HepG2 (cell line): ENCODE measurements at regions not wholly inside any gene's neighbourhood (a gene's known extent, or its start where the extent isn't known, plus 50 kb on each side); places are given as distances from the start of the nearest gene placed in this dataset.

Experiments
- ATAC-seq: fragments of 200-7000 bp; cut with Tn5 transposase; 3 replicates; pipeline ENCODE4 v1.9.1; 2020; ENCODE audit warnings: mild to moderate bottlenecking, moderate library complexity
- BruUV-seq: library from RNA; stranded (reverse); fragments of 400-500 nt; replicated peaks from 2 replicates; lab custom pipeline; 2021; lab: Mats Ljungman, UMichigan
- CTCF ChIA-PET: fragments of 300-600 bp; formaldehyde crosslinking; extraction: SDS; loops from one replicate; lab custom pipeline; 2021; ENCODE audit warnings: low total read pairs, inconsistent platforms, low intra/inter-chr PET ratio; lab: Yijun Ruan, JAX
- POLR2A ChIA-PET: fragments of 350-600 bp; sonication (Branson Sonifier 250); formaldehyde crosslinking; loops from one replicate; lab custom pipeline; 2020; ENCODE audit warnings: antibody characterized with exemption, inconsistent platforms; lab: Yijun Ruan, JAX
- DNase-seq: peaks from one replicate; pipeline ENCODE4 v3.0.0-alpha.2; 2015; ENCODE audit warnings: low spot score
- FAIRE-seq: peaks from 3 replicates; lab custom pipeline; 2011; peaks lifted over from hg19 to GRCh38; lab: Jason Lieb, UNC
- H2AFZ ChIP-seq: one replicate; pipeline ENCODE4 v1.6.1; 2011; ENCODE audit warnings: low read length, inconsistent platforms
- H3K27ac ChIP-seq: fragments of 300-600 bp; 3 replicates; pipeline ENCODE4 v1.8.0; 2011; ENCODE audit warnings: mixed run types, mild to moderate bottlenecking, mixed read lengths, low read length, inconsistent platforms; ENCODE audit not compliant: insufficient read depth; ENCODE audit errors: extremely low read length
- H3K27me3 ChIP-seq, 2 experiments: fragments of 200-600 bp in 1 of 2; 2 replicates in 1 of 2; 3 replicates in 1 of 2; pipeline versions ENCODE4 v1.6.0 to v1.8.0; 2011; ENCODE audit warnings: low read length in 2 of 2, mild to moderate bottlenecking in 2 of 2, moderate library complexity in 2 of 2, inconsistent platforms in 1 of 2; ENCODE audit not compliant: insufficient read depth in 2 of 2, control insufficient read depth in 1 of 2
- H3K36me3 ChIP-seq, 2 experiments: fragments of 200-600 bp in 1 of 2; replicated peaks in 1 of 2; 2 replicates in 1 of 2; 3 replicates in 1 of 2; pipeline versions ENCODE4 v1.5.1 to v1.8.0; 2011; ENCODE audit warnings: low read length in 2 of 2, inconsistent platforms in 1 of 2; ENCODE audit not compliant: insufficient read depth in 2 of 2, control insufficient read depth in 1 of 2
- H3K4me1 ChIP-seq: 2 replicates; pipeline ENCODE4 v1.5.1; 2012; ENCODE audit warnings: low read length, inconsistent platforms; ENCODE audit not compliant: insufficient read depth
- H3K4me2 ChIP-seq: 2 replicates; pipeline ENCODE4 v1.6.0; 2011; ENCODE audit warnings: low read depth, low read length, inconsistent platforms
- H3K4me3 ChIP-seq, 3 experiments: fragments of 200-600 bp in 1 of 3; sonication (generic), shearing (Covaris generic) in 1 of 3; replicated peaks in 1 of 3; 2 replicates each; pipeline ENCODE4 v1.5.1; 2011 to 2016; ENCODE audit warnings: low read length in 3 of 3, inconsistent platforms in 2 of 3, low read depth in 2 of 3, mild to moderate bottlenecking in 2 of 3, control low read depth in 1 of 3, mixed read lengths in 1 of 3; ENCODE audit not compliant: insufficient read depth in 1 of 3
- H3K79me2 ChIP-seq: one replicate; pipeline ENCODE4 v1.6.1; 2011; ENCODE audit warnings: low read length, inconsistent platforms; ENCODE audit not compliant: insufficient read depth
- H3K9ac ChIP-seq: 2 replicates; pipeline ENCODE4 v1.6.0; 2011; ENCODE audit warnings: mild to moderate bottlenecking, low read depth, low read length, inconsistent platforms; ENCODE audit not compliant: insufficient read depth
- H3K9me3 ChIP-seq: 2 replicates; pipeline ENCODE4 v1.5.1; 2012; ENCODE audit warnings: mild to moderate bottlenecking, low read length
- H4K20me1 ChIP-seq: 2 replicates; pipeline ENCODE4 v1.6.0; 2011; ENCODE audit warnings: inconsistent platforms, mild to moderate bottlenecking, low read length, moderate library complexity; ENCODE audit not compliant: insufficient read depth
- ATF7 ChIP-seq, 2 experiments: fragments of 450-650 bp in 1 of 2; sonication (generic) in 1 of 2; formaldehyde crosslinking in 1 of 2; IDR thresholded peaks; 2 replicates each; pipeline versions ENCODE4 v1.4.0 to v1.6.1; 2016 to 2020; ENCODE audit warnings: antibody characterized with exemption in 1 of 2, mild to moderate bottlenecking in 1 of 2, missing genetic modification reagents in 1 of 2
- JUNB ChIP-seq: sonication (generic); formaldehyde crosslinking; IDR thresholded peaks from 2 replicates; pipeline ENCODE4 v1.8.0; 2022; ENCODE audit warnings: missing genetic modification reagents, mild to moderate bottlenecking, borderline replicate concordance
- KDM6A ChIP-seq: IDR thresholded peaks from 2 replicates; pipeline ENCODE4 v1.6.1; 2016; ENCODE audit warnings: low read depth
- KLF15 ChIP-seq: sonication (generic); formaldehyde crosslinking; IDR thresholded peaks from 2 replicates; pipeline ENCODE4 v1.8.1; 2023; ENCODE audit warnings: borderline replicate concordance, mild to moderate bottlenecking, inconsistent platforms, missing genetic modification reagents, mixed read lengths
- MXD4 ChIP-seq: IDR thresholded peaks from 2 replicates; pipeline ENCODE4 v1.6.1; 2016; ENCODE audit warnings: mild to moderate bottlenecking, missing biosample characterization, missing genetic modification reagents
- NCOA2 ChIP-seq: sonication (generic); formaldehyde crosslinking; IDR thresholded peaks from 2 replicates; pipeline ENCODE4 v1.8.0; 2022; ENCODE audit warnings: inconsistent platforms
- POGZ ChIP-seq: sonication (generic); formaldehyde crosslinking; IDR thresholded peaks from 2 replicates; pipeline ENCODE4 v1.4.0; 2020; ENCODE audit warnings: mild to moderate bottlenecking, missing genetic modification reagents
- SIN3A ChIP-seq: IDR thresholded peaks from 2 replicates; pipeline ENCODE4 v1.6.1; 2011; ENCODE audit warnings: low read depth, mild to moderate bottlenecking, control low read depth, low read length, borderline replicate concordance
- STAT6 ChIP-seq: sonication (generic); formaldehyde crosslinking; IDR thresholded peaks from 2 replicates; pipeline ENCODE4 v1.4.0; 2020; ENCODE audit warnings: missing genetic modification reagents, mild to moderate bottlenecking, borderline replicate concordance
- ZBTB42 ChIP-seq: sonication (generic); formaldehyde crosslinking; IDR thresholded peaks from 2 replicates; pipeline ENCODE4 v1.5.0; 2020; ENCODE audit warnings: mild to moderate bottlenecking, missing genetic modification reagents
- ZMYM2 ChIP-seq: sonication (generic); formaldehyde crosslinking; IDR thresholded peaks from 2 replicates; pipeline ENCODE4 v1.8.0; 2022; ENCODE audit warnings: mild to moderate bottlenecking, missing genetic modification reagents
- ZNF160 ChIP-seq: sonication (generic); formaldehyde crosslinking; IDR thresholded peaks from 2 replicates; pipeline ENCODE4 v1.8.0; 2022; ENCODE audit warnings: mild to moderate bottlenecking, inconsistent platforms, missing genetic modification reagents
- ZNF33A ChIP-seq: sonication (generic); formaldehyde crosslinking; IDR thresholded peaks from 2 replicates; pipeline ENCODE4 v1.5.1; 2020; ENCODE audit warnings: missing genetic modification reagents, mild to moderate bottlenecking, moderate library complexity, borderline replicate concordance
- ZNF503 ChIP-seq: sonication (generic); formaldehyde crosslinking; IDR thresholded peaks from 2 replicates; pipeline ENCODE4 v1.4.0; 2020; ENCODE audit warnings: missing genetic modification reagents
- ZNF546 ChIP-seq: sonication (generic); formaldehyde crosslinking; conservative IDR thresholded peaks from 2 replicates; pipeline ENCODE4 v1.8.1; 2023; ENCODE audit warnings: mild to moderate bottlenecking, missing genetic modification reagents
- ZNF772 ChIP-seq: sonication (generic); formaldehyde crosslinking; IDR thresholded peaks from 2 replicates; pipeline ENCODE4 v1.5.0; 2020; ENCODE audit warnings: mild to moderate bottlenecking, missing genetic modification reagents
- WGBS: methylation state at CpG from one replicate; pipeline ENCODE4 v1.1.6; 2017; ENCODE audit warnings: low lambda C conversion rate; 5-methylcytosine and 5-hydroxymethylcytosine counted together
- in situ Hi-C: cut with HindIII; loops from 2 replicates; pipeline ENCODE4 v1.10.0; 2017; ENCODE audit warnings: low pct_unique_long_range_greater_than_20kb; ENCODE audit not compliant: extremely low pct_ligation_motif_present
- intact Hi-C: fragments of 100-400 bp; cut with micrococcal nuclease; formaldehyde crosslinking; loops from one replicate; pipeline ENCODE4 v1.10.0; 2022; ENCODE audit not compliant: unreplicated experiment
- TF ChIP-seq, protein P1 (sequence below): IDR thresholded peaks from 2 replicates; pipeline ENCODE4 v1.6.1; 2016; ENCODE audit warnings: low read depth, control low read depth
- TF ChIP-seq, protein P2 (sequence below): sonication (generic); formaldehyde crosslinking; IDR thresholded peaks from 2 replicates; pipeline ENCODE4 v1.4.0; 2020; ENCODE audit warnings: missing genetic modification reagents, borderline replicate concordance

DNA sequence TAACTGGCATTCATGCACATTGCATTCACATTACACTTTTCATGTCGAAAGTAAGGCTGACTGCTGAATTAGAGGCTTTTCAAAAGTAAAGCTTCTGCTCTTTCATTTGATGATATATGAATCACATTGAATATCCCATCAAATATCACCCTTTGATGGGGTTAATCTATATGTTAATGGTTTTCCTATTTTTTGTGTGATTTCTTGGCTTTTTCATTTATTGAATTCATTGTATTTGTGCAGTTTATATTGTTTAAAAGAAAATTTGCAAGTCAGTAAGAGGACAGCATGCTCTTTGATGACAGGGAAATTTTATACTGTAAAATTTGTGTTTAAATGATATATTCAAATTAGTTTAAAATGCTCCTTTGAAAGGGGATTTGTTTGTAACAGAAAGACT is 344.1 kb downstream of the PCDH10 start (continued):
- TF ChIP-seq, protein P1, sequence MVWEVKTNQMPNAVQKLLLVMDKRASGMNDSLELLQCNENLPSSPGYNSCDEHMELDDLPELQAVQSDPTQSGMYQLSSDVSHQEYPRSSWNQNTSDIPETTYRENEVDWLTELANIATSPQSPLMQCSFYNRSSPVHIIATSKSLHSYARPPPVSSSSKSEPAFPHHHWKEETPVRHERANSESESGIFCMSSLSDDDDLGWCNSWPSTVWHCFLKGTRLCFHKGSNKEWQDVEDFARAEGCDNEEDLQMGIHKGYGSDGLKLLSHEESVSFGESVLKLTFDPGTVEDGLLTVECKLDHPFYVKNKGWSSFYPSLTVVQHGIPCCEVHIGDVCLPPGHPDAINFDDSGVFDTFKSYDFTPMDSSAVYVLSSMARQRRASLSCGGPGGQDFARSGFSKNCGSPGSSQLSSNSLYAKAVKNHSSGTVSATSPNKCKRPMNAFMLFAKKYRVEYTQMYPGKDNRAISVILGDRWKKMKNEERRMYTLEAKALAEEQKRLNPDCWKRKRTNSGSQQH (CRISPR knock-in tag), result no peak
- TF ChIP-seq ZNF546 (CRISPR knock-in tag) (no peak), KLF15 (CRISPR knock-in tag) (no peak), NCOA2 (CRISPR knock-in tag) (no peak), ZNF772 (CRISPR knock-in tag) (no peak), JUNB (CRISPR knock-in tag) (no peak)

DNA sequence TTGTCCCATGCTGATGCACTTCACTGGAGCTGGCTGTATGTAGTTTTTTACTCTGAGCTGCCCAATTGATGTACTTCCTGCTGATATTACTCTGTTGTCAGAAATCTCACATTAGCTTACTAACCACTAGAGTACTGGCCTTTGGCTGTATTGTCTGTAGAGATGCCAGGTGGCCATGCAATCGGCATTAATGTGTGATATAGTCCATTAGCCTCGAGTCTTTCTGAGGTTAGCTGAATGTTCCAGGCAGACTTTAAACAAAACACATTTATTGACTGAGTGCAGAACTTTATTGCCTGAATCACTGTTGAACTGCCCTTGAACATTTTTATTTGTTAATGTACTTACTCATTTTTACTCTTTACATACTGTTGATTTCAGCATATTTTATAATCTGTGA is 335.2 kb downstream of the PCDH10 start:
- intact Hi-C loops, result no loop called here
- H2AFZ ChIP-seq, result no peak overlapping the region
- H3K27me3 ChIP-seq, result no peaks in the 10 kb centered on the region
- FAIRE-seq, result no peak
- no peaks in the 10 kb centered on the region for H3K4me1 ChIP-seq
- H3K36me3 ChIP-seq, result no peaks in the 10 kb centered on the region
- 0% methylated on average over 2 of the region's 2 CpGs for WGBS
- H3K9me3 ChIP-seq, result no peaks in the 10 kb centered on the region
- no TSS peak for BruUV-seq
- no peaks in the 10 kb centered on the region for H4K20me1 ChIP-seq
- DNase-seq, result no peak
- H3K4me2 ChIP-seq, result no peak overlapping the region
- no peak overlapping the region for H3K4me3 ChIP-seq
- ChIA-PET POLR2A (no interaction called here), CTCF (interaction anchor here (1.3 kb wide), 1 partner anchor 330 kb away, joined by 3 read pairs; no protein-coding TSS in a partner anchor)
- no peak overlapping the region for H3K27ac ChIP-seq
- no peak for ATAC-seq
- in situ Hi-C loops, result loop anchor here (10.0 kb wide), 1 partner anchor 339 kb away; the partner anchor contains the start of gene PCDH10
- no peaks in the 10 kb centered on the region for H3K79me2 ChIP-seq
- H3K9ac ChIP-seq, result no peak overlapping the region
- TF ChIP-seq ZBTB42 (CRISPR knock-in tag) (no peak), MXD4 (CRISPR knock-in tag) (no peak), STAT6 (CRISPR knock-in tag) (no peak), KDM6A (CRISPR knock-in tag) (no peak), ZNF33A (CRISPR knock-in tag) (no peak), POGZ (CRISPR knock-in tag) (no peak), ZNF503 (CRISPR knock-in tag) (no peak), SIN3A (no peak), ZMYM2 (CRISPR knock-in tag) (no peak), ATF7 (IDR thresholded peaks at IDR 0.05) (no peak), ATF7 (CRISPR knock-in tag; IDR thresholded peaks at IDR 0.05) (no peak), ZNF160 (no peak)
- TF ChIP-seq, protein P2, sequence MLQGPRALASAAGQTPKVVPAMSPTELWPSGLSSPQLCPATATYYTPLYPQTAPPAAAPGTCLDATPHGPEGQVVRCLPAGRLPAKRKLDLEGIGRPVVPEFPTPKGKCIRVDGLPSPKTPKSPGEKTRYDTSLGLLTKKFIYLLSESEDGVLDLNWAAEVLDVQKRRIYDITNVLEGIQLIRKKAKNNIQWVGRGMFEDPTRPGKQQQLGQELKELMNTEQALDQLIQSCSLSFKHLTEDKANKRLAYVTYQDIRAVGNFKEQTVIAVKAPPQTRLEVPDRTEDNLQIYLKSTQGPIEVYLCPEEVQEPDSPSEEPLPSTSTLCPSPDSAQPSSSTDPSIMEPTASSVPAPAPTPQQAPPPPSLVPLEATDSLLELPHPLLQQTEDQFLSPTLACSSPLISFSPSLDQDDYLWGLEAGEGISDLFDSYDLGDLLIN (CRISPR knock-in tag), result no peak
